HG02938 (cell line): ENCODE measurements at regions not wholly inside any gene's neighbourhood (a gene's known extent, or its start where the extent isn't known, plus 50 kb on each side); places are given as distances from the start of the nearest gene placed in this dataset.

Experiments
- ATAC-seq: cut with Tn5 transposase; IDR thresholded peaks from one replicate; pipeline ENCODE4 v1.9.1; 2021; ENCODE audit warnings: mild to moderate bottlenecking, moderate library complexity; ENCODE audit not compliant: unreplicated experiment

DNA sequence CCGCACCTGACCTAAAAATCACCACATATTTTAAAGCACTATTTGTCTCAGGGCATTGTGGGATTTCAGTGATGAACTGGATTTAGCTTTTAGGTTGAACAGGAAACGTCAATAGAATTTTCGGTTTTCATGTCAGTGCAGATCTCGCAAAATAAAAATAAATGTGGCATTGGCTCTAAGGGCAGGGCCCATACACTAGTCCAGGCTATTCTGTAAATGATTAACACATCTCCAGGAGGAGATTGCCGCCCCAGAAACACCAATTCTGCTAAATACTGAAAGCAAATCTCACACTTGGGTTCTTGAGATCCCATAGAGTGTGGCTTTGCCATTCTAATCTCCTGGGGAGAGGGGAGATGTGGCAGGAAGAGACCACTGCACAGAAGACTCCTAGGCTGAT lies 1494.0 kb upstream of the TMEM132C start:
- no peak for ATAC-seq

DNA sequence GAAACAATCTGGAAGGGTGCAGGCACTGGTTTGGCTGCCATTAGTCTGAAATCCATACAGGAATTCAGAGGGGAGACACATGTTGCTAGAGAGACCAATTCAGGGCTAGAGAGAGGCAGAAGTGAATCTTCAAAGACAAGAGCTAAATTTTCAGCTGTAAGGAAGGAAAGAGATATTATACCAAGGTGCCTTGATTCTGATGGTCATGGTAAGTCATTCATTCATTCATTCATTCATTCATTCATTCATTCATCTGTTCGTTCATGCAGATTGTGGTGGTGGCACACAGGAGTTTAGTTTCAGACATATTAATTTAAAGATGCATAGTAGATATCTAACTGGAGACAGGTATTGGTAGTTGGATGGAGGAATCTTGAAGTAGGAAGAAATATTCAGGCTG lies 1493.5 kb upstream of the TMEM132C start:
- ATAC-seq: no peak

DNA sequence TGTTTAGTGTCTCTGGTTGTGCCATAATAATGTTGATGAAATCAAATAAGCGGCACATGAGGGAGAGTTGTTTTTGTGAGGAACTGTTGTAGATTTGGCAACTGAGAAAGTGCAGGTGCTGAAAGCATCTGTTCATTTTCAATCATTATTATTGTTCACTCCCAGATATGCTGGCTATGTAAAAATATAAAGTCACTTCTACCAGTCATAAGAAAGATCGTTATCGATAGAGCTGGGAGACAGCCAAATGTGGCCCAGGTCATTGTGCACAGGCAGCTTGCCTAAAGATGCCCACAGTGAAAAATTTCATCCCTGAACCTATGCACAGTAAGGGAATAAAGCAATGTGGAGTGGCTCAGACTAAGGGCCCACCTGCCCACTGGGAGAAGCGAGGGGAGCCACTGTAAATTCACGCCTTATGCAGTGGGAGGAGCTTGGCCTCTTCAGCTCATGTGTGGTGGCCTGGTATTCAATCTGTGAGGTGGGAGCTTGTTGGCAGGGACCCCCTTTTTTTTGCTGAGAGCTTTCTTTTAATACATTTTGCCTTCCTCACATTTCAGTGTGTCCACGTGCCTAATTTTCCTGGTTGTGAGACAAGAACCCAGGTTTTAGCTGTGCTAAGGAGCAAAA lies 1490.8 kb upstream of the TMEM132C start:
- no peak for ATAC-seq

DNA sequence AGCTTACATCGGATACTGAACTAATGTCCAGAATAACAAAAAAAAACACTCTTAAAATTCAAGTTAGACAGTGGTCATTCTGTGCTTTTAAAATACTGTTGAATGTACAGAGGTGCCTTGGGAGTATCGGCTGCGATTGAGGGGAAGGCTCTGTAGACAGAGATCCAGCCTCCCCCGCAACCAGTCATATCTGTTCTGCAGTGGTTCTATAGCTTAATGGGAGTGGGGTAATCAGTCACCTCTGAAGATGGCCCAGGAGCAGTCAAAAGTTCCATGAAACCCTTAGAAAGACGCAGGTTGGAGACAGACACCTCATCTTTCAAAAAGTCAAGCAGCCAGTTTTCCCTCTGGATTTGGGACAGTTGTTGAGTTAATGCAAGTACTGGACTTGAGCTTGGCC lies 1486.6 kb upstream of the TMEM132C start:
- no peak for ATAC-seq

DNA sequence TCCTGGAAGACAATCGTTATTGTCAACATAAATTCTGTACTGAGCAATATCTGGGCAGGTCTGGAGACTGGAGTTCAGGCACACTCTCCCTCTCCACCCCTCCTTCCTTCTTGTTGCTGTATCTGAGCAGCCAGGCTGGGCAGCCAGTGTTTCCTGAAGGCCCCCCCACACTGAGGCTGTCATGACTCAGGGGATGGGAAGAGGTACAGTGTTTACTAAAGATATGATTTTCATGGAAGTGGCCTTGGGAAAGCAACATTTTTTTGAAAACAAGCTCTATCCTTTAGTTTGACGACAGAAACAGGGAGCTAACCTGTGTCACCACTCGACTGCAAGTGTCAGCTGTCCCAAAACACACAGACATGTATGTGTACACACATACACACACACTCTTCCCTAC lies 1485.4 kb upstream of the TMEM132C start:
- ATAC-seq: no peak

DNA sequence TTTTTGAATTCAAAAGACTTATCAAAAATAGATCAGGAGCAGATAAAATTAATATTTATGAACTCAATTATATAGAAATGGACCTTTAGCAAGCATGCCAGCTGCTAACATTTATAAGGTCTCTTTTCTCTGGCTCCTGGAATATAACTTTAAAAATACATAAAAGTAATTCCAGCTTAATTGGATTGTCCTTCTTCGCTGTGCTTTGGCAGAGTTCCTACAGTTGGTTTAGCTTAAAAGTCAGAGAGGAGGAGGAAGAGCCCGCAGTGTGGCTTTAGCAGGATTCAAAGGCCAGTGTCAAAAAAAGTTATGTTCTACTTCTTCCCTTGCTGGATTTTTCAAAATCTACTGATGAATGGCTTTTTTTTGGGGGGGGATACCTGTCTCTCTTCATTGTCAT lies 1484.9 kb upstream of the TMEM132C start:
- ATAC-seq: no peak

DNA sequence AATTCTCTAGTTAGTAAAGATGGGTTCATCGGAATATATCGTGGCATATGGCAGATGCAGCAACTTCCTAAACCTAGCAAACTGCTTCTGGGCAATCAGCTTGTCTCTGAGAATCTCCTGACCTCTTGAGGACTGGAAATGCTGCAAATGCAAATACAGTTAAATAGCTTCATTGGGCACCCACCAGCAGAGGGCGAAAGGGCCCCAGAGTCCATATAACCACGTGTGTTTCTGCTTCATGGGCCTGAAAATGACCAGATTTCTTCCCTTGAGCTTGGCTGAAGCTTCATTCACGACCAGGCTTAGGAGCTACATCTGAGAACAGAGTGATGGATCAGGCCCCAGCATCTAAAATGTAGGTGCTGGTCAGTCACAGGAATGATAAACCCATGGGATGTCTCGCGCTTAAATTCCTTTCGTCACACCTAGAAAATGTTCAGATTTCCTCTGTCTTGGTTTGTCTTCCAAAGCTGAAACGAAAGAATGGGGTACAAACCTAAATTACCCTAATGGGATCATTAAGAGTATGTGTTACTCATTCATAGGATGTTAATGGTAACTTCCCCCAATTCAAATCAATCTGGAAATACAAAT lies 1482.5 kb upstream of the TMEM132C start:
- ATAC-seq: no peak

DNA sequence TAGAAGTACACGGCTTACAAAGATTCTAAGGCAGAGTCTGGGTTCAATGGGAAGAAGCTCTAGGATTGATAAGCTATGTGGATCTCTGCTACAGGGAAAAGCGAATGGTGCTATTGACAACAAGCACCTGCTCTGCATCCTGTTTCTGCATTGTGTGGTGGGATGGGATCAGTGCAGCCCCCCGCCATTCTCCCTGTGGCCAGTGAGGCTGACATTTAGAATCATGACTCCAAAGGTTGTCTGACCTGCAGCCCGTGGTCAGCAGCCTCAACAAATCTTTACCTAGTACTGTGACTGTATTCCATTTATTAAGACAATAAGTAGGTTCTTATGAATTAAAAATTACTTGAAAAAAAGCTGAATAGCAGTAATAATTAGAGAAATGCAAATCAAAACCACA lies 1477.0 kb upstream of the TMEM132C start:
- no peak for ATAC-seq

DNA sequence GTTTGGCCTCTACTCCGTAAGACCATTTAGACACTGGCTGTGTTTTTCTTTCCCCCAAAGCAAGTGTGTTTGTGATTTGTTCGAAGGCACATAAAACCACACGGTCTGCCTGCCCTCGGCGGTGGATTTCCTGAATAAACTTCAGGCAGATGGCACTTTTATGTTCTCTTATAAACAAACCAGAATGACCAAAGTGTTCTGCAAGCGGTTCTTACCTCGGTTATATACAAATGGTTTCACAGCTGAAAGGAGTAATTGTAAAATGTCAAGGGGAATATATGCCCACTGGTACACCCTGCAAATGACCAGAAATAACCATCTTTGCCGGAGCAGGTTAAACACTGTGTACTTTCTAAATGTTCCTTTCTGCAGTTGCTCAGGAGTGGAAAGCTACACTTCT lies 1475.8 kb upstream of the TMEM132C start:
- no peak for ATAC-seq

DNA sequence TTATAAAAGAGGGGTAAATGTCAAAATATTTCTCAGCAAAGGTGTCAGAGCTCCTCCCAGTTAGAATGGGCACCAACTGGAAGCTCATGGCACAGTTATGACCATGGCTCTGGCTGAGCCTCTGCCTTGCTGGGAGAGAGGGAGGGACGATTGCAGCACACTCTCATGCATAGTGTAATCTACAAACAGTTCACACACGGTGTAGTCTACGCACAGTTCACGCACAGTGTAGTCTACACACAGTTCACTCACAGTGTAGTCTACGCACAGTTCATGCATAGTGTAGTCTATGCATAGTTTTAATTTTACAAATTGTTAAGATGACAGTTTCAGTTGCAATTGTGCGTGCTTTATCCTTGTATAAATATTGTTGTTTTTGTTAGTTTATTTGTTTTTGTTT lies 1474.6 kb upstream of the TMEM132C start:
- ATAC-seq: no peak

DNA sequence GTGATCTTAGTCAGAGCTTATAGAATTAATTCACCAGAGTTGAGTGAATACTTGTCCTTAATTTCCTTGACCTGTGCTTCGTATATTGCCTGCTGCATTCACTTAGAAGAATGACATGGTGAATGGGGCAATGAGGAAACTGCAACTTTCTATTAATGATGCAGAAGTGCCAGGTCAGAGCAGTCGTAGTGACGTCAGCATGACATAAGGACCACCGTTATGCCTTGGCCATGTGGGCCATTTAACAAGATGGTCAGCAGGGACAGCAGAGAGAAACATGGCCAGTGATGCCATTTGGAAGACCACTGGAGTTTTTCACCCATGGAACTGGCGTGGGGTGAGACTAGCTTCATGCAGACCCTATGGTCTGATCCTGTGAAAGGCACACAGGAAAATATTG lies 1469.4 kb upstream of the TMEM132C start:
- ATAC-seq: no peak

DNA sequence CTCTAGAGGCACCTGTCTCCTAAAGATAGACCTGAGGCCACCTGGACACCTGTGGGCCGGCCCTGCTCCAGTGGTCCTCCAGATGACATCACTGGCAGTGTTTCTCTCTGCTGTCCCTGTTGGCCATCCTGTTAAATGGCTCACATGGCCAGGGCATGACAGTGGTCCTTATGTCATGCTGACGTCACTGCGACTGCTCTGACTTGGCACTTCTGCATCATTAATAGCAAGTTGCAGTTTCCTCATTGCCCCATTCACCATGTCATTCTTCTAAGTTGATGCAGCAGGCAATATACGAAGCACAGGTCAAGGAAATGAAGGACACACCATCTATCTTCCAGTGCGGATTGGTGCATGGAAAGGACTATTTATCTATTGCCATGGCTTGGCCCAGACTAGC lies 1468.5 kb upstream of the TMEM132C start:
- ATAC-seq: no peak

DNA sequence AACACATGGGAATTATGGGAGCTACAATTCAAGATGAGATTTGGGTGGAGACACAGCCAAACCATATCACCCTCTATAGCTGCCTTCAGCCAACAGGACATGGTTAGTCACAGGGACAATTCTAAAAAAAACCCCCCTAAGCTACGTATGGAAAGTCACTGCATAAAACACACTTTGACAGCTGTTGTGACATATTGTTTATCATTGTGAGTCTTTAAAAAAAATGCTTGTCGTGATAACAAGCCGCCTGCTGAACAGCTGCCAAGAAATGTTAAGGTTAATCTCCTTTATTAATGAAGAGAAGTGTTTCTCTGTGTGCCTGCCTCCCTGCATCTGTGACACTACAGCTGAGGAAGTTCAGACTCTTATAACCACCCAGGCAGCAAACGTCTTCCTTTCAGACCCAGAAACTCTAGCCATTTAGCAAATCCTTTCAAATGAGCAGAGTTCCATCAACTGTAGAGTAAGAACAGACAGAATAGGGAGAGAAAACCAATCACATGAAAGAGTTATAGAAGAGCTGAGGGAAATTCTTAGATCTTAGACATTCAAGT lies 1459.6 kb upstream of the TMEM132C start:
- no peak for ATAC-seq

DNA sequence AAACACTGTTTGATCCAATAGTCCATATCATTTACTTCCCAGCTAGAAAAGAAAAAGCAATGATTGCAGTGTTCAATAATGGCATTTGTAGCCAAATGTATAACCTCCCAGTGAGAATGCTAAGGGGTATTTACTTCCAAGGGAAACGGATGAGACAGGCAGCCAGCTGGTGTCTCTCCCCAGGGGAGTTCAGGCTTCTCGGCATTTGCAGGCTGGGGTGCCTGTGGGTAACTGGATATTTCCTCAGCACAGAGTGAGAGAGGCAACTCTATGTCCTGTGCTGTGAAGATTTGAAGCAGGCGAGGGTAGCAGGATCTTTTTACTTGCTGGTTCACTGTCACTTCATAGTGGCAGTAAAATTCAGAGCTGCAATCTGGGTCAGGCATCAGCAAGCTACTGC lies 1455.6 kb upstream of the TMEM132C start:
- ATAC-seq: no peak

DNA sequence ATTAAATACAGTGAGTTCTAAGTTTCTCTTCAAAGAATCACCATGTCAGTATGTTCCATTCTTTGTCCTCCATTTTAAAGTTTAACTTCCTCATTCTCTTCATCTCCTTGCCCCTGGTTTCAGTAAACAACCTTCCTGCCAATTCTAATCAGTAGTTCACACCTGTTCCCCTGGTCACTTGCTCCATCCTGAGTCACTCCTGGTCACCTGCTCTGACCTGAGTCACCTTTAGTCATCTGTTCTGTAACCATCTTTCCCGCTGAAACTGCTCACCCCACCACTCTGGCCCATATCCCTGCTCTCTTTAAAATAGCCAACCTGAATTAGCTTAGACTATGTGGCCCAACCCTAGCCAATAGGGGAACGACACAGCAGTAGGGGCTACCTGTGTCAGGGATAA lies 1447.4 kb upstream of the TMEM132C start:
- ATAC-seq: no peak

DNA sequence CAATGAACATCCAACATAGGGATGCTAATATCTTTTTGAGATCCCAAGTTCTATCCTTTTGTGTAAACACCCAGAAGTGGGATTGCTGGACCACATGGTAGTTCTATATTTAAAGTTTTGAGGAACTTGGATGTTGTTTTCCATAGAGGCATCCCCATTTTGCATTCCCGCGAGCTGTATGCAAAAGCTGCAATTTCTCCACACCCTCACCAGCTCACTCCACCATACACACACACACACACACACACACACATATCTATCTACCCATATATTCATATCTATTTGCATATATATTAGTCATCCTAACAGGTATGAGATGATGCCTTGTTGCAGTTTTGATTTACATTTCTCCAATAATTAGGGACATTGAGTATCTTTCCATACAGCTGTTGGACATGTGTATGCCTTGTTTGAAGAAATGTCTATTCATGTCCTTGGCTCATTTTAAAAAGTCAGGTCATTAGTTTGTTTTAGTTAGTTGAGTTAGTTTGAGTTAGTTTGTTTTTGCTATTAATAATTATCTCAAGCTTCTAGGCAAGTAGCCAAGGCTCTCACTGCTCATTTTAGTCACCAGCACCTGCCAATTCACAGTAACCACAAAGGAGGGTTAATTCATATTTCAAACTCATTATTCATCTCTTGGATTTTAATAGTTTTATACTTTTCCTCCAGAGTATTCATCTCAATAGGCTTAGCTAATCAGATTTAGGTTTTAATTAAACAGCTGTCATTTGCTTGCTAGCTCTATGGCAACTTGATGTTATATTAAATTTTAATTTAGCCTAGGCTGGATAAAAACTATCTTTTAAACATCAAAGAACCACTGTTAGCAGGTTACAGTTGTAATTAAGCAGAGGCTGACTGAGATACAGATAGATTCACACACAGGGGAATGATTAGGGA lies 1435.9 kb upstream of the TMEM132C start:
- ATAC-seq: no peak

DNA sequence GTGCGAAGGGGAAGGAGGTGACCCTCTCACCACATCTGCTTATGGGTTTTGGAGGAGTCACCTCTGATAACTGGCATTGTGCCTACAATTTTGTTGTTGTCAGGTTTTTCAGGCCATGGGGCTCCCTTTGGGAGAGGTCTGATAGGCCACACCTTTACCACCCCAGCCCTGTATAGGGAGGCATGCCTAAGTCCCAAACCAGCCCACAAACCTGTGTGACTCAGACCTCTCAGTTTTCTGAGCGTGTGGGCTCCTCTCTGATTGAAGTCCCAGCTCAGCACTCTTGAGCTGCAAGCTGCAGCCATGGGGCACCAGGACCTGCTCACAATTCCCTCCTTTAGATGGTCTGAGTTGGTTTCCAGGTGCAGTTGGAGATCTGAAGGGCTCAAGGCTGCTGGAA lies 1429.3 kb upstream of the TMEM132C start:
- no peak for ATAC-seq

DNA sequence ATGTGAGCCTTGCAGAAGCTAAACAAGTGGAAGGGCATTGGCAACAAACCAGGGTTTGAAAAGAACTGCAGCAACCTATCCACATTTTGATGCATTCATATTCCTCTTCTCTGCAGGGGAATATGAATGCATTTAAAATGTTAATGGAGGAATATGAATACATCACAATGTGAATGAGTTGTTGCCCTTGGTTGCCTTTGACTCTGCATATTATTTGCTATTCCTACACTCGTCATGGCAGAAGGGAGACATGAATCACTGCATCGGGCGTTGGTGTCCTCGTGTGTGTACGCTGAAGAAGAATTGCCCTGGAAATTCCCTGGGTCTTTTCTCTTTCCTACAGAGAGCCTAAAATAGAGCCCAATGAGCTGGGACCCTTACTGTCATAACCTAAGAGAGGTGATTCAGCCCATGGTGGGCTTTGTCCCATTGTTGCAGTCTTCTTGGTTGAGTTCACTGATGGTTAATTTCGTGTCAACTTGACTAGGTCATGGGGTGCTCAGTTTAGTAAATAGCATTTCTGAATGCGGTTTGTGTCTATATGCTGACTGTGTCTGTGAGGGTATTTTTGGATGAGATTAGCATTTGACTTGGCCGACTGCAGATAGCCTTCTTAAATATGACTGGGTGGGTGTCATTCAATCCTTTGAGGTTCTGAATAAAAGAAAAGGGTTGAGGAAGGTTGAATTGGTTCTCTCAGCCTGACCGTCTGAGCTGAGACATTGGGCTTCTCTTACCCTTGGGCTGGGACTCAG lies 1422.9 kb upstream of the TMEM132C start:
- ATAC-seq: no peak

DNA sequence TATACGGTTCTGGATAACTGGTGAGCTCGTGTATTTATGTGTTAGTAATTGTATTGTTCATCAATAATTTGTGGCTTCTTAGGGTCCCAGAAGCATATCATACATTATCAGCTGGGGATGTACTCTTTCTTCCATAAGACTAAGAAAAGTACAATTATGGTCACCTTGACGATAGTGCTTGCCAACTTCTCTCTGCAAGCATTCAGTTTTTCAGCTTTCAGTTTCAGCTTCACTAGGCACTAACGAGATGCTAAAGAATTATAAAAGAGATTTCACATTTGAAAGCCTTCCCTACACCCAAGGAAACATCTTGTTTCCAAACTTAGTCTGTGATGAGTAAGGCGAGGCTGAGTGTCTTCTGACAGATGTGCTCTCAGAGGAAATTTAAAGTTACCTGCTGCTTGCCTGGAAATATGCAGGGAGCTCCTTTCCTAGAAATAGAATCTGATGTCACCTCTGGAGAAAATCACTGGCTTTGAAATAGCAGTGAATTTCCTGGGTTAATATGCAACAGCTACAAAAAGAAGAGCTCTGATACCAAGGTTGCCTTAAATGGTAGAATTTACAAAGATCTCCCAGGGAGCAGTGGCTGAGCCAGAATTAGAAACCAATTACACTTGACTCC lies 1419.9 kb upstream of the TMEM132C start:
- ATAC-seq: no peak

DNA sequence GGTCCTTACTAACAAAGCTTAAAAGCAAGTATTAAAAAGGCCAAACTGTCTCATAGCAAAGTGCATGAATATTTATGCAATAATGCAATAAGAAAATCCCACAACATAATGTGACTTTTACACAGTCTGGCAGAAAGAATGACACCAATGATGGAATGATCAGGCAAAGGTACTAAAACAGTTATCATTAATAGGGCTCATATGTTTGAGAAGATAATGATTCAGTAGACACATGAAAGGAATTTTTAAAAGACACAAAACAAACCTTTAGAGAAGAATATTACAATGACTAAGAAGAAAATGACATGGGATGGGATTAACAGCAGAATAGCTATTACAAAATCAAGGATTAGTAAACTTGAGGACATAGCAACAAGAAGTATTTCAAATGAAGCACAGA lies 1411.2 kb upstream of the TMEM132C start:
- ATAC-seq: no peak

DNA sequence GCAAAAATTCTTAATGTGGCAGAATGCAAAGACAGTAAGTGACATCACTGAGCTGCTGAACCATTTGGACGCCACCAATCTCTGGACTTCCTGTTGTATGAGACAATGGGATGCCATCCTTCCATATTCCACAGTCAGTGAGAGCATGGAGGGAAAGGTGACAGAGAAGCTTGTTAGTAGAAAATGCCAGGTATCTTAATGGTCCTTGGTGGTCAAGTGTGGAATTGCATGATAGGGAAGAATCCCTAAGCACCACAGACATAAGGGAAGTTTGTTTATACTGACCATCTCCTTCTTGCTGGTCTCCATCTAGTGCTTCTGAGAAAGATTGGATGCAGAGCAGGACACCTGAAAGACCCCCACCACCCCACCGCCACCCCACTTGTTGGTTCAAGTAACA lies 1410.0 kb upstream of the TMEM132C start:
- no peak for ATAC-seq
